Spleen (tissue), 7 donors: ENCODE measurements at regions not wholly inside any gene's neighbourhood (a gene's known extent, or its start where the extent isn't known, plus 50 kb on each side); places are given as distances from the start of the nearest gene placed in this dataset.

Source experiments
- CTCF ChIP-seq, 11 experiments: fragments of 200-600 bp in 7 of 11; fragments of 450-650 bp in 4 of 11; sonication (generic) in 4 of 11; IDR thresholded peaks in 8 of 11; conservative IDR thresholded peaks in 3 of 11; 1 replicate in 7 of 11; 2 replicates in 4 of 11; pipeline versions ENCODE4 v1.4.0 to v1.8.0; 2016 to 2021; ENCODE audit warnings: antibody characterized with exemption in 11 of 11, inconsistent platforms in 4 of 11, mild to moderate bottlenecking in 1 of 11
- POLR2A ChIP-seq, 3 donors: fragments of 450-650 bp; IDR thresholded peaks; one replicate each; pipeline ENCODE4 v1.5.1; 2017; ENCODE audit warnings: antibody characterized with exemption in 3 of 3, mild to moderate bottlenecking in 1 of 3
- donor health status: DM: no; HTN: no; CAD: no; lungs with moderate emphysema.
- donor health status: DM: no; HTN: no; CAD: no.
- donor health status: DM: no; HTN: no; CAD: no.

GRCh38 chr7:119900996-119901672 lies 371.8 kb upstream of the KCND2 start:
- TF ChIP-seq CTCF (IDR thresholded peaks at IDR 0.05 in 8 of 11, conservative IDR thresholded peaks at IDR 0.05 in 3 of 11) = no peak
- TF ChIP-seq POLR2A (IDR thresholded peaks at IDR 0.05) = no peak
